ENCODE measurements at regions not wholly inside any gene's neighbourhood (a gene's known extent, or its start where the extent isn't known, plus 50 kb on each side); places are given as distances from the start of the nearest gene placed in this dataset.

DNA sequence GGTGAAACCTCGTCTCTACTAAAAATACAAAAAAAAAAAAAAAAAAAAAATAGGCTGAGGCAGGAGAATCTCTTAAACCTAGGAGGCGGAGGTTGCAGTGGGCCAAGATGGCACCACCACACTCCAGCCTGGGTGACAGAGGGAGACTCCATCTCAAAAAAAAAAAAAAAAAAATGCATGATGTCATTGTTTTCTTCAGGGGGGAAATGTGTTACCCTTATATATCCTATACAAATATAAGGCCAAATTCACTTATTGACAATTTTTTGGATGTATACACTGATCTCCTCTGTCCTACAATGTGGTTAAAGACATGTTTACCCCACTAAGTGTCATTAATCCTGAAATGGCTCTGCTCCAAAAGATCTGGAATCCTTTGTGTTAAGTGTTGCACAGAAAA, 73.1 kb downstream of the TPBG start:
- no peak for TF ChIP-seq CTCF (conservative IDR thresholded peaks at IDR 0.05)
- TF ChIP-seq ZFX (IDR thresholded peaks at IDR 0.05): no peak

All from C4-2B (cell line).